Right lobe of liver (tissue), 4 donors: ENCODE measurements at regions not wholly inside any gene's neighbourhood (a gene's known extent, or its start where the extent isn't known, plus 50 kb on each side); places are given as distances from the start of the nearest gene placed in this dataset.

Experiments used
- CTCF ChIP-seq, 4 donors: fragments of 200-600 bp in 3 of 4; fragments of 450-650 bp in 1 of 4; IDR thresholded peaks; one replicate each; pipeline versions ENCODE4 v1.5.1 to v1.8.0; 2016 to 2022; ENCODE audit warnings: antibody characterized with exemption in 4 of 4, mild to moderate bottlenecking in 2 of 4
- POLR2A ChIP-seq: fragments of 450-650 bp; IDR thresholded peaks from one replicate; pipeline ENCODE4 v1.6.1; 2017; ENCODE audit warnings: antibody characterized with exemption, mild to moderate bottlenecking
- donor health status: DM: no; HTN: no; CAD: no.
- donor health status: DM: no; HTN: no; CAD: no.
- donor health status: DM: no; HTN: yes; CAD: no.

- no peak for TF ChIP-seq CTCF (IDR thresholded peaks at IDR 0.05)
- no peak for TF ChIP-seq POLR2A
These were observed 265.1 kb downstream of the PSAT1 start for GRCh38 chr9:78562021-78562420.
